22Rv1 (cell line): ENCODE measurements at regions not wholly inside any gene's neighbourhood (a gene's known extent, or its start where the extent isn't known, plus 50 kb on each side); places are given as distances from the start of the nearest gene placed in this dataset.

Experiments used
- H3K27ac ChIP-seq: fragments of 450-650 bp; 2 replicates; pipeline ENCODE4 v1.5.1; 2017
- CTCF ChIP-seq: fragments of 450-650 bp; IDR thresholded peaks from 2 replicates; pipeline ENCODE4 v1.5.1; 2017; ENCODE audit warnings: mild to moderate bottlenecking
- ZFX ChIP-seq: fragments of 450-650 bp; IDR thresholded peaks from 2 replicates; pipeline ENCODE4 v1.6.1; 2017; ENCODE audit warnings: antibody characterized with exemption, borderline replicate concordance

GRCh38 chr2:177031438-177032180, 181.0 kb upstream of the HNRNPA3 start:
- TF ChIP-seq CTCF (no peak), ZFX (no peak)
- H3K27ac ChIP-seq = no peak overlapping the region

- H3K27ac ChIP-seq = no peak overlapping the region
- no peak for TF ChIP-seq CTCF
- TF ChIP-seq ZFX = no peak
Observed at GRCh38 chr2:177036747-177037146, 175.8 kb upstream of the HNRNPA3 start.

GRCh38 chr2:177037569-177037968, 175.0 kb upstream of the HNRNPA3 start:
- TF ChIP-seq ZFX = no peak
- no peak for TF ChIP-seq CTCF
- no peak overlapping the region for H3K27ac ChIP-seq

- TF ChIP-seq CTCF (no peak), ZFX (no peak)
- H3K27ac ChIP-seq = no peak overlapping the region
Observed at GRCh38 chr2:177038787-177039484, 173.7 kb upstream of the HNRNPA3 start.

GRCh38 chr2:177042311-177042710, 170.3 kb upstream of the HNRNPA3 start:
- TF ChIP-seq CTCF = no peak
- H3K27ac ChIP-seq = no peak overlapping the region

GRCh38 chr2:177044671-177045070, 167.9 kb upstream of the HNRNPA3 start:
- TF ChIP-seq CTCF (no peak), ZFX (no peak)
- H3K27ac ChIP-seq = no peak overlapping the region

GRCh38 chr2:177048981-177049380, 163.6 kb upstream of the HNRNPA3 start:
- TF ChIP-seq ZFX (no peak), CTCF (no peak)
- no peak overlapping the region for H3K27ac ChIP-seq
